GM12878 (cell line): ENCODE measurements at regions not wholly inside any gene's neighbourhood (a gene's known extent, or its start where the extent isn't known, plus 50 kb on each side); places are given as distances from the start of the nearest gene placed in this dataset.

Experiments
- ATAC-seq: fragments of 200-7000 bp; cut with Tn5 transposase; 3 replicates; pipeline ENCODE4 v1.9.1; 2020; ENCODE audit warnings: mild to moderate bottlenecking, moderate library complexity
- BruUV-seq: library from RNA; stranded (reverse); fragments of 400-500 nt; replicated peaks from 2 replicates; lab custom pipeline; 2021; lab: Mats Ljungman, UMichigan
- CTCF ChIA-PET: fragments of 300-600 bp; sonication (Branson Sonifier 250); formaldehyde crosslinking; extraction: SDS; loops from one replicate; lab custom pipeline; 2021; ENCODE audit warnings: inconsistent platforms; lab: Yijun Ruan, JAX
- POLR2A ChIA-PET: fragments of 350-600 bp; formaldehyde crosslinking; extraction: SDS; loops from one replicate; lab custom pipeline; 2021; ENCODE audit warnings: inconsistent platforms; lab: Charles Lee
- RAD21 ChIA-PET: fragments of 300-600 bp; sonication (Branson Sonifier 250); formaldehyde crosslinking; loops from one replicate; lab custom pipeline; 2023; ENCODE audit warnings: antibody characterized with exemption; ENCODE audit not compliant: unreplicated experiment; lab: Charles Lee
- SMC1A ChIA-PET: fragments of 300-600 bp; sonication (Branson Sonifier 250); formaldehyde crosslinking; loops from one replicate; lab custom pipeline; 2023; ENCODE audit not compliant: unreplicated experiment, uncharacterized antibody; lab: Charles Lee
- DNase-seq: peaks from one replicate; pipeline ENCODE4 v3.0.0-alpha.2; 2011; ENCODE audit warnings: low read depth, low spot score
- FAIRE-seq: peaks from 3 replicates; lab custom pipeline; 2011; peaks lifted over from hg19 to GRCh38; lab: Jason Lieb, UNC
- H2AFZ ChIP-seq: 2 replicates; pipeline ENCODE4 v1.6.0; 2011; ENCODE audit warnings: low read depth, low read length, control low read depth; ENCODE audit not compliant: control insufficient read depth
- H3K27ac ChIP-seq: 2 replicates; pipeline ENCODE4 v1.5.1; 2011; ENCODE audit warnings: control low read depth; ENCODE audit not compliant: control insufficient read depth, insufficient read depth
- H3K27me3 ChIP-seq, 2 experiments: replicated peaks in 1 of 2; 2 replicates each; pipeline versions ENCODE4 v1.6.0 to v1.6.1; 2011; ENCODE audit warnings: low read length in 1 of 2; ENCODE audit not compliant: control insufficient read depth in 2 of 2, insufficient read depth in 2 of 2
- H3K36me3 ChIP-seq, 2 experiments: 2 replicates each; pipeline ENCODE4 v1.5.1; 2011; ENCODE audit warnings: low read length in 1 of 2; ENCODE audit not compliant: control insufficient read depth in 2 of 2, insufficient read depth in 2 of 2
- H3K4me1 ChIP-seq: 2 replicates; pipeline ENCODE4 v1.6.1; 2011; ENCODE audit warnings: mild to moderate bottlenecking, low read length, moderate library complexity, mixed read lengths; ENCODE audit not compliant: control insufficient read depth, insufficient read depth
- H3K4me2 ChIP-seq: 2 replicates; pipeline ENCODE4 v1.6.0; 2011; ENCODE audit warnings: control low read depth; ENCODE audit not compliant: control insufficient read depth, insufficient read depth
- H3K4me3 ChIP-seq: fragments of 200-600 bp; sonication (generic); 2 replicates; pipeline ENCODE4 v1.5.1; 2016
- H3K79me2 ChIP-seq: 2 replicates; pipeline ENCODE4 v1.6.0; 2011; ENCODE audit warnings: low read length; ENCODE audit not compliant: control insufficient read depth, insufficient read depth
- H3K9ac ChIP-seq: 2 replicates; pipeline ENCODE4 v1.8.0; 2011; ENCODE audit warnings: low read length, control low read depth, mixed read lengths; ENCODE audit not compliant: control insufficient read depth, insufficient read depth
- H3K9me3 ChIP-seq: replicated peaks from 3 replicates; pipeline ENCODE4 v1.5.1; 2011; ENCODE audit warnings: mild to moderate bottlenecking, low read length; ENCODE audit not compliant: control insufficient read depth, insufficient read depth
- H4K20me1 ChIP-seq: 2 replicates; pipeline ENCODE4 v1.6.0; 2011; ENCODE audit not compliant: control insufficient read depth, insufficient read depth
- BCL3 ChIP-seq: IDR thresholded peaks from 2 replicates; pipeline ENCODE4 v1.6.1; 2011; ENCODE audit warnings: borderline replicate concordance, low read depth, mild to moderate bottlenecking, moderate library complexity, low read length; ENCODE audit not compliant: insufficient read depth, poor library complexity, severe bottlenecking
- IRF5 ChIP-seq: fragments of 450-650 bp; IDR thresholded peaks from 2 replicates; pipeline ENCODE4 v1.6.1; 2017; ENCODE audit warnings: borderline replicate concordance
- SIX5 ChIP-seq: IDR thresholded peaks from 2 replicates; pipeline ENCODE4 v1.6.1; 2011; ENCODE audit warnings: mild to moderate bottlenecking, low read depth, low read length, moderate library complexity; ENCODE audit not compliant: severe bottlenecking
- SKIL ChIP-seq: fragments of 450-650 bp; IDR thresholded peaks from 2 replicates; pipeline ENCODE4 v1.6.1; 2017; ENCODE audit warnings: mild to moderate bottlenecking, low read depth, inconsistent platforms; ENCODE audit not compliant: poor library complexity, severe bottlenecking
- TAF1 ChIP-seq: IDR thresholded peaks from 2 replicates; pipeline ENCODE4 v1.6.1; 2011; ENCODE audit warnings: mild to moderate bottlenecking, low read depth, low read length, borderline replicate concordance
- ZNF622 ChIP-seq: fragments of 450-650 bp; IDR thresholded peaks from 2 replicates; pipeline ENCODE4 v1.6.1; 2017; ENCODE audit warnings: mild to moderate bottlenecking, inconsistent platforms
- WGBS: methylation state at CpG from one replicate; pipeline ENCODE4 v1.1.6; 2016; ENCODE audit warnings: low lambda C conversion rate; ENCODE audit not compliant: insufficient replicate concordance, insufficient coverage; ENCODE audit errors: missing lambda C conversion rate; 5-methylcytosine and 5-hydroxymethylcytosine counted together
- in situ Hi-C: fragments of 300-500 bp; cut with MboI; formaldehyde crosslinking; loops from 9 replicates; pipeline ENCODE4 v1.14.3; 2018; ENCODE audit warnings: mixed read lengths
- intact Hi-C: fragments of 100-400 bp; cut with micrococcal nuclease; formaldehyde crosslinking; loops from one replicate; pipeline ENCODE4 v1.14.2; 2022; ENCODE audit not compliant: unreplicated experiment

GRCh38 chr18:75156831-75157230, 52.1 kb downstream of the PTGR3 start (continued):
- no peak for TF ChIP-seq SKIL
- TF ChIP-seq SIX5 = no peak
- TF ChIP-seq ZNF622 = no peak
- TF ChIP-seq, all 136 proteins: peak for 0

DNA sequence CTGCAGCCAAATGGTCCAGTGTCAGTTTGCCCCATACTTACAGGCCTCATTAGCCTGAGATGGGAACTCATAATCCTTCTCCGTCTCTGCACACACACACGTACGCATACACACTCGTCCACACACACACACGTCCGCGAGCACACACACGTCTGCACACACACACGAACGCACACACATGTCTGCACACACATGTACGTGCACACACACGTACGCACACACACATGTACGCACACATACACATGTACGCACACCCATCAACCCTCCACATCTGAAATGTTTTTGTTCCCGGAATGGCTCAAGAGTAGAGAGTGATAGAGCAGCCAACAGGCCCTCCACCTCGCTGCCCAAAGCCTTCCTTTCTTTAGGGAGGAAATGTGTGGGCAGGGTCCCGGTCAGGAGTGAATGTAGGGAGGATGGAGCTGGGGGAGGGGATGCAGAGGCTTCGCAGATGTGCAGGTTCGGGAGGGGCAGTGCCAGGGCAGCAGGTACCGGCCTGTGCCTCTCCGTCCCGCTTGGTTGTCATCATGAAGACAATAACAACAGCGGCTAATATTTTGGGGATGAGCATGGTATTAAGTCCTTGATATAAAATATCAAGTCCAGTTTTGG, 52.7 kb downstream of the PTGR3 start:
- no peaks in the 10 kb centered on the region for H3K4me1 ChIP-seq
- RAD21 ChIA-PET = no interaction called here
- CTCF ChIA-PET = no interaction called here
- ATAC-seq (no peak), FAIRE-seq (no peak), DNase-seq (no peak)
- no peaks in the 10 kb centered on the region for H3K79me2 ChIP-seq
- SMC1A ChIA-PET = no interaction called here
- POLR2A ChIA-PET = interaction anchor here (0.6 kb wide), 1 partner anchor 466 kb away, joined by 4 read pairs; no protein-coding TSS in a partner anchor
- no peaks in the 10 kb centered on the region for H3K36me3 ChIP-seq
- WGBS = 81% methylated on average over 24 of the region's 24 CpGs
- no TSS peak for BruUV-seq
- H3K4me2 ChIP-seq = no peak overlapping the region
- in situ Hi-C loops (no loop called here), intact Hi-C loops (no loop called here)
- TF ChIP-seq BCL3 = peak; percentile 30
- TF ChIP-seq IRF5 = no peak
- no peak for TF ChIP-seq TAF1
- no peak overlapping the region for H3K4me3 ChIP-seq
- no peaks in the 10 kb centered on the region for H4K20me1 ChIP-seq
- no peak overlapping the region for H2AFZ ChIP-seq
- no peak overlapping the region for H3K27ac ChIP-seq
- H3K9me3 ChIP-seq = no peaks in the 10 kb centered on the region
- H3K27me3 ChIP-seq = no peaks in the 10 kb centered on the region; a peak in 2 of 4 replicates
- no peak overlapping the region for H3K9ac ChIP-seq
